Osteoblast (primary cell): ENCODE measurements at regions not wholly inside any gene's neighbourhood (a gene's known extent, or its start where the extent isn't known, plus 50 kb on each side); places are given as distances from the start of the nearest gene placed in this dataset.

Experiments used
- DNase-seq: peaks from one replicate; pipeline ENCODE4 v3.0.0; 2011; ENCODE audit warnings: low spot score, mixed read lengths; ENCODE audit not compliant: insufficient read length; ENCODE audit errors: missing footprints
- H2AFZ ChIP-seq: 2 replicates; pipeline ENCODE4 v1.6.0; 2011; ENCODE audit warnings: mild to moderate bottlenecking, low read length
- H3K27ac ChIP-seq: 2 replicates; pipeline ENCODE4 v1.5.1; 2011; ENCODE audit warnings: mild to moderate bottlenecking, low read depth, low read length, moderate library complexity
- H3K27me3 ChIP-seq: 2 replicates; pipeline ENCODE4 v1.6.0; 2012; ENCODE audit warnings: mild to moderate bottlenecking, control low read depth, inconsistent platforms, low read length, moderate library complexity; ENCODE audit not compliant: insufficient read depth
- H3K36me3 ChIP-seq: 2 replicates; pipeline ENCODE4 v1.5.1; 2011; ENCODE audit warnings: mild to moderate bottlenecking, low read length, control low read depth, moderate library complexity; ENCODE audit not compliant: insufficient read depth
- H3K4me1 ChIP-seq: 2 replicates; pipeline ENCODE4 v1.5.1; 2011; ENCODE audit warnings: mild to moderate bottlenecking, low read length, control low read depth, moderate library complexity; ENCODE audit not compliant: insufficient read depth
- H3K4me2 ChIP-seq: 2 replicates; pipeline ENCODE4 v1.6.0; 2011; ENCODE audit warnings: mild to moderate bottlenecking, low read length; ENCODE audit not compliant: insufficient read depth
- H3K4me3 ChIP-seq: fragments of 200-600 bp; sonication (generic); 3 replicates; pipeline ENCODE4 v1.5.1; 2012; ENCODE audit warnings: mild to moderate bottlenecking, low read length, inconsistent platforms; ENCODE audit not compliant: insufficient read depth
- H3K79me2 ChIP-seq: 2 replicates; pipeline ENCODE4 v1.6.0; 2012; ENCODE audit warnings: mild to moderate bottlenecking, low read length, control low read depth, inconsistent platforms; ENCODE audit not compliant: insufficient read depth
- H3K9me3 ChIP-seq: 2 replicates; pipeline ENCODE4 v1.5.1; 2011; ENCODE audit warnings: low read depth, low read length, control low read depth
- H4K20me1 ChIP-seq: 2 replicates; pipeline ENCODE4 v1.6.0; 2012; ENCODE audit warnings: mild to moderate bottlenecking, low read length, control low read depth; ENCODE audit not compliant: insufficient read depth
- TF ChIP-seq, protein P1 (sequence below): IDR thresholded peaks from 2 replicates; pipeline ENCODE4 v1.5.1; 2011; ENCODE audit warnings: mild to moderate bottlenecking, low read depth, low read length, moderate library complexity; ENCODE audit errors: extremely low read depth

DNA sequence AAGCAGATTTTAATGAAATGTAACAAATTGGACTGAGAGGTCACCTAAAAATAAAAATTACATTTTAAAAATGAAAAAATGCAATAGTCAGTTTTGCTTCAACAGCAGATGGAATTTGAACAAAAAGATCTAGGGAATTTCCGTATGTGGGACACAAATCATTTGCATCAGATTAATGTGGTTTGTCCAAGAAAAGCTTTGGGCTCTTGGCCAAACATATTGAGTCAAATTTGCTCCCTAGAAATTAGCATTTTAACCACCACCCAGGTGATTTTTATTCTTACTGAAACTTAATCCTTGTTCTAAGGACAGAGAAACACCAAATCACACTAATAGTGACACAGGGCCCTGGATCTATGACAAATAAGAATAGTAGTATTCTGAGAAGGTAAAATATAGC is 1477.8 kb downstream of the FAM181B start:
- Histone ChIP-seq H3K9me3 (no peaks in the 10 kb centered on the region), H3K4me2 (no peak overlapping the region), H3K4me1 (no peaks in the 10 kb centered on the region), H3K79me2 (no peaks in the 10 kb centered on the region), H2AFZ (no peak overlapping the region), H3K4me3 (no peak overlapping the region), H3K27me3 (no peaks in the 10 kb centered on the region), H3K27ac (no peak overlapping the region), H3K36me3 (no peaks in the 10 kb centered on the region), H4K20me1 (no peaks in the 10 kb centered on the region)
- TF ChIP-seq, protein P1, sequence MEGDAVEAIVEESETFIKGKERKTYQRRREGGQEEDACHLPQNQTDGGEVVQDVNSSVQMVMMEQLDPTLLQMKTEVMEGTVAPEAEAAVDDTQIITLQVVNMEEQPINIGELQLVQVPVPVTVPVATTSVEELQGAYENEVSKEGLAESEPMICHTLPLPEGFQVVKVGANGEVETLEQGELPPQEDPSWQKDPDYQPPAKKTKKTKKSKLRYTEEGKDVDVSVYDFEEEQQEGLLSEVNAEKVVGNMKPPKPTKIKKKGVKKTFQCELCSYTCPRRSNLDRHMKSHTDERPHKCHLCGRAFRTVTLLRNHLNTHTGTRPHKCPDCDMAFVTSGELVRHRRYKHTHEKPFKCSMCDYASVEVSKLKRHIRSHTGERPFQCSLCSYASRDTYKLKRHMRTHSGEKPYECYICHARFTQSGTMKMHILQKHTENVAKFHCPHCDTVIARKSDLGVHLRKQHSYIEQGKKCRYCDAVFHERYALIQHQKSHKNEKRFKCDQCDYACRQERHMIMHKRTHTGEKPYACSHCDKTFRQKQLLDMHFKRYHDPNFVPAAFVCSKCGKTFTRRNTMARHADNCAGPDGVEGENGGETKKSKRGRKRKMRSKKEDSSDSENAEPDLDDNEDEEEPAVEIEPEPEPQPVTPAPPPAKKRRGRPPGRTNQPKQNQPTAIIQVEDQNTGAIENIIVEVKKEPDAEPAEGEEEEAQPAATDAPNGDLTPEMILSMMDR, result no peak
- peak; percentile 51 for DNase-seq

DNA sequence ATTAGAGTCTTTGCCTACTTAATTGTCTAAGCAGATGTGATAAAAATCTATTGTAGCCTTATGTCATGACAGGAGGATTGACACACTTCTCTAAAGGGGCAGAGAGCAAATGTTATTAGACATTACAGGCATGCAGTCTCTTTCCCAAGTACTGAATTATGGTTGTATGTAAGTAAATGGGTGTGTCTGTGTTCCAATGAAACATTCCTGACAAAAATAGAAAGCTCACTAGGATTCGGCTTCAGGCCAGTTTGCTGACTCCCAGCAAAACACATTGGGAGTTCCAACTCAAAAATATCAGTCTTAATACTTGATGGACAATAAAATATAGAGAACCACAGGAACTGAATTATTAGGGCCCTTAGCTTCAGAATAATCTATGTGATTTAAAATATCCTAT is 1480.4 kb downstream of the FAM181B start:
- DNase-seq, result no peak
- Histone ChIP-seq H3K9me3 (no peaks in the 10 kb centered on the region), H2AFZ (no peak overlapping the region), H3K4me2 (no peak overlapping the region), H3K36me3 (no peaks in the 10 kb centered on the region), H3K79me2 (no peaks in the 10 kb centered on the region), H3K27ac (no peak overlapping the region), H3K27me3 (no peaks in the 10 kb centered on the region), H3K4me3 (no peak overlapping the region), H4K20me1 (no peaks in the 10 kb centered on the region), H3K4me1 (no peaks in the 10 kb centered on the region)
- TF ChIP-seq, protein P1, result no peak

DNA sequence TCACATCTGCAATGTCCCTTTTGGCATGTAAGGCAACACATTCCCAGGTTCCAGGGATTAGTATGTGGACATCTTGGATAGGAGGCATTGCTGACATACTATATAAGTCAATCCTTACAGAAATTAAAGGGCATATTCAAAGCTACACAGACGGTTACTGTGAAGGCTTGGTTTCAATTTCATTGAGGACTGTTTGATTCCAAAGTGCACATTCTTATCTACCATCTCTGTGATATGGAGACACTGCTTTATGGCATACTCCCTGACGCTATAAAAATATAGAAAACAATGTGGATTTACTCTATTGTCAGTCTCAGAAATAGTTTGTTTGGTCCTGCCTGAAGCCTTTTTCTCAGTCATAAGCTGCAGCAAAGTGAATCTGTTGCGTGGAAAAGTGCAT is 1486.7 kb downstream of the FAM181B start:
- H2AFZ ChIP-seq, result no peak overlapping the region

DNA sequence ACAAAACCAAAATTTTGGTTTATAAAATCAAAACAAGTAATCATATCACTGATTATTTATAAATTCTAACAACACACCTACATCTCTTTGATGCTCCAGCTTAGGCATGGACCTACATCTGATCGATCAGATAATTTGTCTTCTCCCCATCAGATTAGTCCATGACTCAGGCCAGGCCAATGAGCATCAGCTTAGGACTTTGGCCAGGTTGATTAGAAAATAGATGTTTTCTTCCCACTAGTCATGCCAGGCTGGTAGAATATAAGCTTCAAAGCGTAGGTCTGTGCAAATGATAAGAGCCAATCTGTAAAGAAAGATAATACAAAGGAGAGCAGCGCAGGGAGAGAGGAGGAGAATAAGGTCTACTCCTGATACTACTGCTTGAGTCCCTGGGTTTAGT is 1487.9 kb downstream of the FAM181B start:
- no peak for DNase-seq
- Histone ChIP-seq H3K4me2 (no peak overlapping the region), H3K4me1 (no peaks in the 10 kb centered on the region), H4K20me1 (no peaks in the 10 kb centered on the region), H3K4me3 (no peak overlapping the region), H3K36me3 (no peaks in the 10 kb centered on the region), H3K27me3 (no peaks in the 10 kb centered on the region), H3K79me2 (no peaks in the 10 kb centered on the region), H3K9me3 (no peaks in the 10 kb centered on the region), H2AFZ (no peak overlapping the region), H3K27ac (no peak overlapping the region)
- TF ChIP-seq, protein P1, result no peak

More for the DNA sequence above, 1486.7 kb downstream of the FAM181B start:
- H3K27ac ChIP-seq, result no peak overlapping the region
- no peaks in the 10 kb centered on the region for H4K20me1 ChIP-seq
- H3K4me1 ChIP-seq, result no peaks in the 10 kb centered on the region
- TF ChIP-seq, protein P1, result no peak
- DNase-seq, result no peak
- no peaks in the 10 kb centered on the region for H3K79me2 ChIP-seq
- H3K4me2 ChIP-seq, result no peak overlapping the region
- H3K9me3 ChIP-seq, result no peaks in the 10 kb centered on the region
- H3K36me3 ChIP-seq, result no peaks in the 10 kb centered on the region
- H3K27me3 ChIP-seq, result no peaks in the 10 kb centered on the region
- H3K4me3 ChIP-seq, result no peak overlapping the region
